GM19328 (cell line): ENCODE measurements at regions not wholly inside any gene's neighbourhood (a gene's known extent, or its start where the extent isn't known, plus 50 kb on each side); places are given as distances from the start of the nearest gene placed in this dataset.
"Not testable (repeated sequence)": the region's sequence is repeated elsewhere in the genome, so short reads cannot be mapped to it uniquely, and the experiment has no call there.

ENCODE experiments used
- ATAC-seq: cut with Tn5 transposase; IDR thresholded peaks from one replicate; pipeline ENCODE4 v1.9.1; 2021; ENCODE audit warnings: mild to moderate bottlenecking, moderate library complexity; ENCODE audit not compliant: unreplicated experiment

DNA sequence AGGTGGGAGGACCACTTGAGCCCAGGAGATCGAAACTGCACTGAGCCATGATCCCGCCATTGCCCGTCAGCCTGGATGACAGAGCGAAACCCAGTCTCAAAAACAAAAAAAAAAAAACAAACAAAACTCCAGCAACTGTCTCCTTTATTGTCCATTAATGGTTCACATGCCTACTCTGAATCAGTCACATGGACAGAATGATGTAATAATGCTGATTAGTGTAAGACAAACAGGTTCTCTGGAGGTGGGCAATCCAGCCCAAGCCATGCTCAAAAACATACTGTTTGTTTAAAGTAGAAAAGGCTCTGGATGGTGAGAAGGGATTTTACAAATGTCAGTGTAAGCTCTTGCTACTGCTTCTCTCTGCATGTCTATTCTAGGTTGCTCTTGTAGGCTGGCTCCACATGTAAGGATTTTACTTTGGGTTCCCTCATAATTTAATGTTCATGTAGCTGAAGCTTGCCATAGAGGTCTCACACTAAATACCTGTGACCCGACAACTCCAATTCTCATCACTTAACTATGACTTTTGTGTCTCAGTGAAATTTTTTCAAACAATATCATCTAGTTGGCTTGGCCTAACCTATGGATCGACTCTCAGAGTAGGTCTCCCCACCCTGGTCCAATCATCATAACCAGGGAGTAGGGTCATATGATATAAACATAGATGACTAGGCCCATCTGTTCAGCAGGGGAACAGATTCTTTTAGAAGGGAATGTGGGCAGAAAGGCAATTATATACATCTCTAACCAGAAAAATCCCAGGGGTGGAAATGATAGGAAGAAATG, 83.9 kb upstream of the SLC39A10 start:
- ATAC-seq, result no peak

DNA sequence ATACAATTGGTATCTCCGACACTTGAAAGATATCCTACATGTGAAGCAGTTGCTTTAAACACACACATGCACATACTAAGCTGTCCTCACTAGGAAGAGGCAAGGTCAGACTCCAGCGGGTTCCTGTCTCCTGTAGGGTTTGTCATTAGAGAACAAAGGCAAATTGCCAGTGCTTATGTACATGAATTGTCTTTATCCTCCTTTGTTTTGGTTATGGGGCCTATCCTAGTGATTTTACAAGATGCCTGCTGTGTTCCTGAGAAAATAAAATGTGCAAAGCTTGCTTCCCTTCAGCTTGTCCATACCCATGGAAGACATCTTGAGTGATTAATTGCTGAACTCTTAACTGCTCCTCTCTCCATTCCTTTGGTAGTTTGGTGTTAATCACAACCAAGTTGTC, 86.7 kb upstream of the SLC39A10 start:
- ATAC-seq, result no peak

DNA sequence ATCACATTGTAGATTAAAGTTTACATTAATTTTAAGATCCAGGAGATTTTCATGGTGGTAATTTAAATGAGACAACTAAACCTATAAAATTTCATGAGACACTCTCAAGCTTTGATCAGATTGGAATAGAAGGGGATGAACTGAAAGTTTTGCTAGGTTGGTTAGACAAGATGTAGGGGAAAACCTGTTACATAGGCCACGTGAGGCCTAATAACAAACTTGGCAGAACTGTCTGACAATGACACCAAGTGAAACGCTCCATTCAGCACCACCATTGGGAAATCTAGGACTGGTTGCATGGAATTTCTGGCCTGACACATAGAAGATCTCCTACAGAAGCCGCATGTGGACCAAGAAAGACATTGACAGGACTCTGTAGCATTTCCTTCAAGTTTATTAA, 87.8 kb upstream of the SLC39A10 start:
- no peak for ATAC-seq

DNA sequence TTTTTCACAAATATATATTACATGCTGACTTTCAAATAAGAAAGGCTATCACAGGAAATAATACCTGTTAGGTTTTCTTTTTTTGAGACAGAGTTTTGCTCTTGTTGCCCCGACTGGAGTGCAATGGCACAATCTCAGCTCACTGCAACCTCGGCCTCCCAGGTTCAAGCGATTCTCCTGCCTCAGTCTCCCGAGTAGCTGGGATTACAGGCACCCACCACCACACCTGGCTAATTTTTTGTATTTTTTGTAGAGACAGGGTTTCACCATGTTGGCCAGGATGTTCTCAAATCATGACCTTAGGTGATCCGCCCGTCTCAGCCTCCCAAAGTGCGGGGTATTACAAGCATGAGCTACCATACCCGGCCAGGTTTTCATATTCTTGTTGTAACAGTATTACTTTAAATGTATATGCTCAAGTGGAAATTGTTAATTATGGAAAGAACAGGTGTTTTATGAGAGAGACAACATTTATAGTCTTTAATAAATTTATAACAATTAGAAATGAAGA, 92.3 kb upstream of the SLC39A10 start:
- ATAC-seq, result not testable (repeated sequence)

DNA sequence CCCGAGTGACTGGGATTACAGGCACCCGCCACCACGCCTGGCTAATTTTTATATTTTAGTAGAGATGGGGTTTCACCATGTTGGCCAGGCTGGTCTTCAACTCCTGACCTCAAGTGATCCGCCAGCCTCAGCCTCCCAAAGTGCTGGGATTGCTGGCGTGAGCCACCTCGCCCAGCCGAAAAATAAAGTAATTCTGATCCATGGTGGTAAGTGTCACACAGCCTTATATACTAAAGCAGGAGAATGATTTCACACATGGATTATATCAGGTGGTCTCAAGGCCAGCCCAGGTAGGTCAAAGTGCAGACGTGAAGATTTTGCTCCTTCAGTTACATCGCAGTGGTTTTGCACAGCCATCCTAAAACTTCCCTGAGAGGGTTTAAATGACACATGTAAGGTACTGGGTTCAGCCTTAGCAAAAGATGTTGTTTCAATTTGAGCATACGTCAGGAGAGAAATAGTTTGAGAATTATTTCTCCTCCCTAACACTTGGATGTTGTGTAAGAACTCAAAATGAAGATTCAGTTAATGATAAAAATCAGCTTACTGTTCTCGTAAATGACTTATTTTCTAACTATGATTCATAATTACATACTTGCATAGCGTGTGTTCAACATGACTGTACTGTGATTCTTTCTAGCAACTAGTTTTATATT, 93.0 kb upstream of the SLC39A10 start:
- ATAC-seq, result no peak

DNA sequence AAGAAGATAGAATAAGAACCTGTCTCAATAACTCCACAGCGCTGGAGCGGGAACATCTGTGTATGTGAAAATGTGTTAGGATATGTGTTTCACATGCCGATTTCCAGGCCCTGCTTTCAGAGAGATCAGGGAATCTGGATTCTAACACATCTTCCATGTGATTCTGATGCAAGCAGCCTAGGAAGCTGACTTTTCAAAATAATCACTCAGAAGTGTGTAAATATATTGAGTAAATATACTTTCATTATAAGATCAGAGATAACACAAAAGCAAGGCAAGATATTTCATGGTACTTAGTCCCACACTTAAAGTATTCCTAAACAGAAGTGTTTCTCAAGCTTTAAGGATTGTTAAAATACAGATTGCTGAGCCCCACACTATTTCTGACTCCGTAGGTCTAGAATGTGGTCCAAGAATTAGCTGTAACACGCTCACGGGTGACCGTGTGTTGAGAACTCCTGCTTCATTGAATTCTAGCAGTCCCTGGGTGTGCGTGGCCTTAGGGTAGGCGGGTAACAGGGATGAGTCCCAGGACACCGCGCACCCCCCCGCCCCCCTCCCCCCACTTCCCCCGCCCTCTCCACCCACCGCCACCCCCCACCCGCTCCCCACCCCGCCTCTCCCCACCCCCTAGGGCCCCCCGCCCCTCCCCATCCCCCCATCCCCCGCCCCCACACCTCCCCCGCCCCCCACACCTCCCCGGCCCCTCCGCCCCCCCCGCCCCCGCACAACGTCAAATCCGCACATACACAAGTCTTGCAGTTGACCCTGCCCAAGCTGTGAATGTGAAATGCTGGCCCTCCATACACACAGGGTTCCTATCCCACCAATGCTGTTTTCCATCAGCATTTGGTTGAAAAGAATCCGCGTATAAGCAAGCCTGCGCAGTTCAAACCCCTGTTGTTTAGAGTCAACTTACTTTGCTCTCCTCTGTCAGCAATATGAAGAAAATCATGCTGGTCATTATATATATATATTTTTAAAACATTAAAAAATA, 94.2 kb upstream of the SLC39A10 start:
- no peak for ATAC-seq

DNA sequence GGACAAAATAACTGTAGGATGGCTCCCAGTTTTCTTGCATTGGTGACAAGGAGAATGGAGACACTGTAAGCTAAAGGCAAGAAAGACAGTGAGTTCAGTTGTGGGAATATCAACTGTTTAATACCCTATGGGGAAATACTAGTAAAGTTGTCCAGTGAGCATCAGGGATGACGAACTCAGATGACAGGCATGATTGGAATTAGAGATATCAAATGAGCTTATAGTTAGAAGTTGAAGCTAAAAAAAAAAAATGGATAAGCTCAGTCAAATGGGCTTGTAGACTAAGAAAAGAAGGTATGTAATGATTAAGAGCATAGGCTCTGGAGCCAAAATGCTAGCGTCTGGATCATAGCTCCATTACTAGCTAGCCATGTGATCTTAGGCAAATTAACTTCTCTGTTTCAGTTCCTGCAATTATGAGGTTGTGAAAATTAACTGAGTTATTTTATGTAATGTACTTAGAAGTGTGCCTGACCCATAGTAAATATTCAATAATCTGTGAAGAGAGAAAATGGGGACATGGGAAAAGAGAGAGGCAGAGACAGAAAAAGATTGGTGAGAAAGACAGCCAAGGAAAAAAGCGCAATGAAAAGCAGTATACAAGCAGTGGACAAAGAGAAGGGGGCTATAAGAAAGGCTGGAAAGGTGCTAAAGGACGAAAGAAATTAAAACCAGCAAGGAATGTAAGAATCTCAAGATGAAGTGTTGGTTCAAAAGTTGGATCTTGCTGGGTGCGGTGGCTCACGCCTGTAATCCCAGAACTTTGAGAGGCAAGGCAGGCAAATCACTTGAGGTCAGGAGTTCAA, 95.7 kb upstream of the SLC39A10 start:
- ATAC-seq, result peak; percentile 38

DNA sequence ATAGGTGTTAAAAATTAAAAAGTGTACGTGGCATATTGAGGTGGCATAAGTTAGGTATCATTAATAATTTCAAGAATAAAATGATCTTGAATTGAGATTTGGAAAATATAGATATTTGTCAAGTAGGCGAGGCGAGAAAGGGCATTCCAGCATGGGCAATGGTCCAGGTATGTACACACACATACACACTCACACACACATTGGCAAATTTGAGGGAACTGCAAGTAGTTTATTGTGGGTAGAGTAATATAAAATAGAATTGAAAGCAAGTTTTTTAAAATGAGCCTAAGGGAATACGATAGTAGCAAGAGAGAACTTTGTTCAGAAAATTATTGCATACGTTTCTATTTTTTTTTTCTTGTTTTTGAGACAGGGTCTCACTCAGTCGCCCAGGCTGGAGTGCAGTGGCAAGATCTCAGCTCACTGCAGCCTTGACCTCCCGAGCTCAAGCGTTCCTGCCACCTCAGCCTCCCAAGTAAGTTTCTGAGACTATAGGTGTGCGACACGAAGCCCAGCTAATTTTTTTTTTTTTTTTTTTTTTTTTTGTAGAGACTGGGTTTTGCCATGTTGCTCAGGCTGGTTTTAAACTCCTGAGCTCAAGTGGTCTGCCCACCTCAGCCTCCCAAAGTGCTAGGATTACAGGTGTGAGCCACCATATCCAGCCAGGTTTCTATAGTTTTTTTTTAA, 96.7 kb upstream of the SLC39A10 start:
- ATAC-seq, result no peak

DNA sequence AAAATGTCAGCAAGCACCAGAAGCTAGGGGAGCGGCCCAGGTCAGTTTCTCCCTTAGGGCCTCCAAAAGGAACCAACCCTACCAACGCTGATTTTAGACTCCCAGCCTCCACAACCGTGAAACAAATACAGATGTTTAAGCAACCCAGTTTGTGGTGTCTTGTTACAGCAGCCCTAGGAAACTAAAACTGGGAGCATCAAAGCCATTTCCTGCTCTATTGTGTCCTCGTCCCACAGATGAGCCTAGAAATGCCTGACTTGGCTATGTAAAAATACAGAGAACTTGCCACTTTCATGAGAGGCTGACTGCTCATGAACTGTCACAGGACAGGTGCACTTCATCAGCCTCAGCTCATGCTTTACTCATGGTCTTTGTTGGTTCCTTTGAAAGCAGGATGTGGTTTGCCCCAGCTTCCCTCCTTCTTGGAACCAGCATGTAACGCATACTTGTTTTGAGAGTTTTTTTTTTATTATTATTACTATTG, 97.6 kb upstream of the SLC39A10 start:
- ATAC-seq, result peak; percentile 78

DNA sequence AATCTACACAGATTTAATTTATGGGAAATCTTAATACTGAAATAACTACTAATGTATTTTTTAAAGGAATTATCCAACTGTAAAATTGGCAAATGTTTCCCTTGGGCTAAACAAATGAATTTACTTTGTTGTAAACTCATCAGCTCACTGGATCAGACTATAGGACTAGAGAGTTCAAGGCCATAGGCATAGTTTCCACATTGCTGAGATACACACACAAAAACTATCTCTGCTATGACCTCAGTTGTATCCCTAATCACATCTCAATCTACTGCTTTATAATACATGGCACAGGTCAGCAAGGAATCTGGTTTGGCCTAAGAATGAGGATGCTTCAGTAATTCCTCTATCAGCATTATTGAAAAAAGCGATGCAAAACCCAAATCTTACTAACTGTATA, 101.1 kb upstream of the SLC39A10 start:
- ATAC-seq, result no peak

DNA sequence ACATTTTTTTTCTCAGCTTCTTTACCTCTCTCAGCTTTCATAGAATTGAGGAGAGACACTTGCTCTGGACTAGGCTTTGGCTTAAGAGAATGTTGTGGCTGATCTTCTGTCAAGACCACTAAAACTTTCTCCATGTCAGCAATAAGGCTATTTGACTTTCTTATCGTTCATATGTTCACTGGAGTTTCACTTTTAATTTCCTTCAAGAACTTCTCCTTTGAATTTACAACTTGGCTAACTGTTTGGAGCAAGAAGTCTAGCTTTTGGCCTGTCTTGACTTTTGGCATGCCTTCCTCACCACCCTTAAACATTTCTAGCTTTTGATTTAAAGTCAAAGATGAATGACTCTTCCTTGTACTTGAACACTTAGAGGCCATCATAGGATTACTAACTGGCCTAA, 104.4 kb upstream of the SLC39A10 start:
- no peak for ATAC-seq

DNA sequence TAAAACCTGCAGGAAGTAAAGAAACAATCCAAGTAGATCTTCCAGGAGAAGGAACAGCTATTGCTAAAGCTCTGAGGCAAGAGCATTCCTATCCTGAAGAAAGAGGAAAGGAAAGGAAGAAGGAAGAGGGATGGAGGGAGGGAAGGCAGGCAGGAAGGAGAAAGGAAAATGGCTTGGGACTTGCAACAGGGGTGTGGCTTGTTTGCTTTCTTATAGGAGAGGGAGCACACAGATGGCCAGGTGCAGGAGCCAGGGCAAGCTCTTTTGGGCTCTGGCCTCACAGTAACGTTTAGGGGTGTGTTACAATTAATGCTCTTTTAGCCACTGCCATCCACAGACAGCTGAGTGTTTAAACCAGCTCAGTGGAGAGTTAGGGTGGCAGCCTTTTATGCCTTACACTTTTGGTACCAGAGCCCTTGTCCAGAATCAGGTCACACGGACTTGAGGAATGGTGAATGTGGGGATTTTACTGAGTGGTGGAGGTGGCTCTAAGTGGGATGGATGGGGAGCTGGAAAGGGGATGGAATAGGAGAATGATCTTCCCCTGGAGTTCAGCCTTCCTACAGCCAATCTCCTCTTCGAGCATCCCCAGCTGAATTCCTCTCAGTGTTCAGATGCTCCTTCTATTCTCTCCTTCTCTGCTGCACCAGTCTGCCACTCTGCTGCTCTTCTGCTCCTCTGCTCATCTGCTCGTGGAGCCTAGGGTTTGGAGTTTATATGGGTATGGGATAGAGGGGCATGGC, 108.7 kb upstream of the SLC39A10 start:
- ATAC-seq, result no peak

DNA sequence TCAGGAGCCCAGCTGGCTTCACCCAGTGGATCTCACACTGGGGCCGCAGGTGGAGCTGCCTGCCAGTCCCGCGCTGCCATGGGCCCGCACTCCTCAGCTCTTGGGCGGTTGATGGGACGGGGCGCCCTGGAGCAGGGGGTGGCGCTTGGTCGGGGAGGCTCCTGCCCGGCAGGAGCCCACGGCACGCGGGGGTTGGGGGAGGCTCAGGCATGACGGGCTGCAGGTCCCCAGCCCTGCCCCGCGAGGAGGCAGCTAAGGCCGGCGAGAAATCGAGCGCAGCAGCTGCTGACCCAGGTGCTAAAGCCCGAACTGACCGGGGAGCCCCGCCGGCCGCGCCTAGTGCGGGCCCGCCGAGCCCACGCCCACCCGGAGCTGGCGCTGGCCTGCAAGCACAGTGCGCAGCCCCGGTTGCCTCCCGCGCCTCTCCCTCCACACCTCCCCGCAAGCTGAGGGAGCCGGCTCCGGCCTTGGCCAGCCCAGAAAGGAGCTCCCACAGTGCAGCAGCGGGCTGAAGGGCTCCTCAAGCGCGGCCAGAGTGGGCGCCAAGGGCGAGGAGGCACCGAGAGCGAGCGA, 109.7 kb upstream of the SLC39A10 start:
- not testable (repeated sequence) for ATAC-seq

DNA sequence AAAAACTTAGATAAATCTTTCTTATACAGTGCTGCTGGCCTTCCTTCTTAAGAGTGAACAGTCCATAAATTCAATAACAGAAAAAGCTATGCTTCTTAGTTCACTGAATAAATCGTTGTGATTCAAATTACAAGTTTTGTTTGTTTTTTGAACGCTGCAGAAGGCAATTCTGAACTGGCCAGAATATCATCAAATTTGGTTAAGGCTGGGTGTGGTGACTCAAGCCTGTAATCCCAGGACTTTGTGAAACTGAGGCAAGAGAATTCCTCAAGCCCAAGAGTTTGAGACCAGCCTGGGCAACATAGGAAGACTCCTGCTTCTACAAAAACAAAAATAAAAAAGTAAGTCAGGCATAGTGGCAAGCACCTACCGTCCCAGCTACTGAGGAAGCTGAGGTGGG, 111.2 kb upstream of the SLC39A10 start:
- no peak for ATAC-seq

DNA sequence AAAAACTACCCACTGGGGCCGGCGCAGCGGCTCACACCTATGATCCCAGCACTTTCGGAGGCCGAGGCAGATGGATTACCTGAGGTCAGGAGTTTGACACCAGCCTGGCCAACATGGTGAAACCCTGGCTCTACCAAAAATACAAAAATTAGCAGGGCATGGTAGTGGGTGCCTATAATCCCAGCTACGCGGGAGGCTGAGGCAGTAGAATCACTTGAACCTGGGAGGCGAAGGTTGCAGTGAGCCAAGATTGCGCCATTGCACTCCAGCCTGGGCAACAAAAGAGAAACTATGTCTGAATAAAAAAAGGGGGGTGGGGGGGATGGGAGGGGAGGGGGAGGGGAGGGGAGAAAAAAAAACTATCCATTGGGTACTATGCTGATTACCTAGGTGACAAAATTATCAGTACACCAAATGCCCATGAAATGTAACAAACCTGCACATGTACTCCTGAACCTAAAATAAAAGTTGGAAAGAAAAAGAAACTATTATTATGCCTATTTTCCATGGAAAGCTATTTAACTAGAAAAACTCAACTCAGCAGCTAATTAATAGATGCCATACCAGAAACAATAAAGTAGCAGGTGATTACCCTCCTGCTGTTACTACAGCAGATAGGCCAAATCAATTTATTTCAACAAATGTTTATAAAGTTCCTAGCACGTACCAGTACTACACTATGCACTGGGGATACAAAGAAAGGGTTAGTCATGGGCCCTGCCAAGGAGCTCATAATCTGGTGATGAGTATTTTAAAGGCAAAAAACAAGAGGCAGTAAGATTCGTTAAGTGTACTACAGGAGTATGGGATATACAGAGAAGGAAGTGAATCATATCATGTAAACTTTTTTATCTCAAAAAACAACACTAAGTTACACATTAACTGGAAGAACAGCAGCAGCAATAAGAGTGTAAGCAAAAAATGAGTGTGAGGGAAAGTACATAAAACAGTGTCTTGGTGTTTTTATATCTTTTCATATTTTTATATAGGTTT, 112.8 kb upstream of the SLC39A10 start:
- peak; percentile 63 for ATAC-seq

DNA sequence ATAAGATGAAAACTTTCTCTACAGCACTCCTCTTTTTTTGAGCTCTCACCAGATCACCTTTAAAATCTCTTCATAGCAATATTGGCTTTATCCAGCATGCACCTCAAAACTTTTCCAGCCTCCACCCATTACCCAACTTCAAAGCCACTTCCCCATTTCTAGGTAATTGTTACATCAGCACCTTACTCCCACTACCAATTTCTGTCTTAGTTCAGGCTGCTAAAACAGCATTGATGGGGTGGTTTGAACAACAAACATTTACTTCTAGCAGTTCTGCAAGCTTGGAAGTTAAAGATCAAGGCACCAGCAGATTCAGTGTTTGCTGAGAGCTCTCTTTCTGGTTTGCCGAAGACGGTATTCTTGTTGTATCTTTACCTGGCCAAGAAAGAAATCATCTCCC, 114.0 kb upstream of the SLC39A10 start:
- ATAC-seq, result no peak

DNA sequence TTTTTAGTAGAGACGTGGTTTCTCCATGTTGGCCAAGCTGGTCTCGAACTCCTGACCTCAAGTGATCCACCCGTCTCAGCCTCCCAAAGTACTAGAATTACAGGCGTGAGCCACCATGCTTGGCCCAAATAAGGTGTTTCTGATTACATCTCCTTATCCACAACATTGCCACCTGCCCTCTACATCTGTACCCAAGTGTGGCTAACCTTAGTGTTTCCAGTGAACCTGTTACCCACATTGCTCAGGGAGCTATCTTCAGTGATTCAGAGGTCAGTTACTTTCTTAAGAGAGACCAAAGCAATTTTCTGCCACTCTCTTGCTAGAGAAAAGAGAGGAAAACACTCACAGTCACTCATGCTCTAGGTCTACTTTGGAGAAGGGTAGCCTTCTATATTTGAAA, 115.0 kb upstream of the SLC39A10 start:
- ATAC-seq, result no peak
